ENCODE measurements at regions not wholly inside any gene's neighbourhood (a gene's known extent, or its start where the extent isn't known, plus 50 kb on each side); places are given as distances from the start of the nearest gene placed in this dataset.
A peak's percentile ranks its signal among the peaks of the same experiment; 100 is the strongest.
"Not testable (repeated sequence)": the region's sequence is repeated elsewhere in the genome, so short reads cannot be mapped to it uniquely, and the experiment has no call there.

DNA sequence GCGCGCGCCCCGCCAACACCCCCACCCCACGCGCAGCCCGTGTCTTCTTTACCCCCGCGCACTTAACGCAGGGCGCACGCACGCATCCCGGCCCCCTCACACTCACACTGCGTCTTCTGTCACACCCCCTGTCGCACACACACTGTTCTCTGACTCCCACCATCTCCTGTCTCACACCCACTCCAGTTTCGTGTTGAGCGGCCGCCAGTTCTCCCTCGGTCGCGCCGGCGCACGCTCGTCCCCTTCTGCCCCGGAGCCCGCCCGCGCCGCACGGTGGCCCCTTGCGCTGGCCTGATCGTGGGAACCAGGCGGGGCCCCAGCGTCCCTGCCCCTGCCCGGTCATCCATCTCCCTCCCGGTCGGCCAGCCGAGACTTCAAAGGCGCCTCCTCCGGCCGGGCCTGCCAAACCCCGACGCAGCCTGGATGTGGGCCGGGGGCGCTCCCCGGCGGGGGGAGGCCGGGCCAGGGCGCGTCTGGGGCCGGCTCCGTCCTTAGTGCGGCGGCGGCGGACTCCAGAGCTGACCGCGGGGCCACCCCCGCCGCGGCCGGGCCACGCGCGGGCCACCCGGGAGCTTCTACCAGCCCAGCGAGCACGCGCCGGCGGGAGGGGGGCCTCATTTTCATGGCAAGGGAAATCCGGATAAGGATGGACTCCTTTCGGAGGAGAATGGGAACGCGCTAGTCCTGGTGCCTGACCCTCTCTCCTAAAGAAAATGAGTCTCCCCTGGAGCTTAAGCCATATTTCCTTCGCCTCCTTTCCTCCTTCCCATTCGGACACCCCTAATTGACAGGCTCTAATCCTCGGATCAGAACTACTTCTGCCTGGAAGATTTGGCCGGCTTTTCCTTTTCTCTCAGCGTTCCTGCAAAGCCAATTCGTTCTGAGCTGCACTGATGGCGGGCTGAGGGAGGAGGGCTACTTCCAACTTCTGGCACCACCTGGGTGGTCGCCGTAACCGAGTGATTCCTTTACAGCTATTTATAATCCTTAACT is 82.0 kb upstream of the HMGA2 start:
- no peak for DNase-seq

DNA sequence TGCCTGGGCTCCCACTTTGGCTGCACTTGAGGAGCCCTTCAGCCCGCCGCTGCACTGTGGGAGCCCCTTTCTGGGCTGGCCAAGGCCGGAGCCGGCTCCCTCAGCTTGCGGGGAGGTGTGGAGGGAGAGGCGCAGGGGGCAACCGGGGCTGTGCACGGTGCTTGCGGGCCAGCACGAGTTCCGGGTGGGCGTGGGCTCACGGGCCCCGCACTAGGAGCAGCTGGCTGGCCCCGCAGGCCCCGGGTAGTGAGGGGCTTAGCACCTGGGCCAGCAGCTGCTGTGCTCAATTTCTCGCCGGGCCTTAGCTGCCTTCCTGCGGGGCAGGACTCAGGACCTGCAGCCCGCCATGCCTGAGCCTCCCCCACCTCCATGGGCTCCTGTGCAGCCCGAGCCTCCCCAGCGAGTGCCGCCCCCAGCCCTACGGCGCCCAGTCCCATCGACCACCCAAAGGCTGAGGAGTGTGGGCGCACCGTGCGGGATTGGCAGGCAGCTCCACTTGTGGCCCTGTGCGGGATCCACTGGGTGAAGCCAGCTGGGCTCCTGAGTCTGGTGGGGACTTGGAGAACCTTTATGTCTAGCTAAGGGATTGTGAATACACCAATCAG is 79.9 kb upstream of the HMGA2 start:
- DNase-seq = not testable (repeated sequence)

DNA sequence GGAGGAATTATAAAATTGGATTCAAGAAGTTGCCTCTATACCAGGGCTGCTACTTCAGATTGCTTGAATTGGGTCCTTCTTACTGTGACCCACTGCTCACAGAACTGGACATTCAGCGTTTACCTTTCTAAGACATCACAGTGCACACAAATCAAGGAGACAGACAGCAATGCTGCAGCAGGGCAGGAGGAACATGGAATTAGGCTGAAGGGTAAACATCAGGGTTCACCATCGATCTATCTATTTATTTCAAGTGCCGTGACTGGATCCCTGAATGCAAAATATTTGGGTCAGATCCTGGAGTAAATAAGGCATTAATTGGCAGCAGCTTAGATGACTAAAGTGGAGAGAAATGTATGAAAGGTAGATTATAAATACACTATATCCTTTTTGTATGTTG is 76.9 kb upstream of the HMGA2 start:
- DNase-seq = no peak

DNA sequence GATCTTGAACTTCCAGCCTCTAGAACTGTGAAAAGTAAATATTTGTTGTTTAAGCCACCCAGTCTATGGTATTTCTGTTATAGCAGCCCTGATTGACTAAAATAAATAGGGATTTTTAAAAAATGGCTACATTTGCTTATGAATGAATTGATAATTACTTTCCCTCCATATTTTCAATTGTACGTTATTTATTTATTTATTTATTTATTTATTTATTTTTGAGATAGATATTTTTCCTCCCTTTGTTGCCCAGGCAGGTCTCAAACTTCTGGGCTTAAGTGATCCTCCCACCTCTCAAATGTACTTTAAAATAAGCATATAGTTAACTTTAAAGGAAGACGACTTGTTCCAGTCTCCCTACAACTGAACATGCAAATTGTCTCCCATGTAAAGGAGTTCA is 76.0 kb upstream of the HMGA2 start:
- DNase-seq = no peak

DNA sequence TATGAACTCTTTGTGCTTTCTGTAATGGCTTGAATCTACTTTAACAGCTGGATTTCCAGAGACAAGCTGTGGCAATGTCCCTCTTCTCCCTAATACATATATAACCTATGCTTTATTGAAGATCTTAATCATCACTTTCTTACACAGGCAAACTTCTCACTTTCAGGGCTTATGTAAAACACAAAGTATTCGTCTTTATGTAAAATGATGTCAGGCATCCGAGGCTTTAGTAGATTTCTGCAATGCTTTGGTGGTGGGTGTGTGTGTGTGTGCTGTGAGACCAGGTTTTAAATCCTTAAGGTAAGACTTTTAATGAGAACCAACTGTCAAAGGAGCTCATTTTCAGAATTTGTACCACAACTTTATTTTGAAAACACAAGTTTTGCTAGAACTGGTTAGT is 70.0 kb upstream of the HMGA2 start:
- DNase-seq = no peak

DNA sequence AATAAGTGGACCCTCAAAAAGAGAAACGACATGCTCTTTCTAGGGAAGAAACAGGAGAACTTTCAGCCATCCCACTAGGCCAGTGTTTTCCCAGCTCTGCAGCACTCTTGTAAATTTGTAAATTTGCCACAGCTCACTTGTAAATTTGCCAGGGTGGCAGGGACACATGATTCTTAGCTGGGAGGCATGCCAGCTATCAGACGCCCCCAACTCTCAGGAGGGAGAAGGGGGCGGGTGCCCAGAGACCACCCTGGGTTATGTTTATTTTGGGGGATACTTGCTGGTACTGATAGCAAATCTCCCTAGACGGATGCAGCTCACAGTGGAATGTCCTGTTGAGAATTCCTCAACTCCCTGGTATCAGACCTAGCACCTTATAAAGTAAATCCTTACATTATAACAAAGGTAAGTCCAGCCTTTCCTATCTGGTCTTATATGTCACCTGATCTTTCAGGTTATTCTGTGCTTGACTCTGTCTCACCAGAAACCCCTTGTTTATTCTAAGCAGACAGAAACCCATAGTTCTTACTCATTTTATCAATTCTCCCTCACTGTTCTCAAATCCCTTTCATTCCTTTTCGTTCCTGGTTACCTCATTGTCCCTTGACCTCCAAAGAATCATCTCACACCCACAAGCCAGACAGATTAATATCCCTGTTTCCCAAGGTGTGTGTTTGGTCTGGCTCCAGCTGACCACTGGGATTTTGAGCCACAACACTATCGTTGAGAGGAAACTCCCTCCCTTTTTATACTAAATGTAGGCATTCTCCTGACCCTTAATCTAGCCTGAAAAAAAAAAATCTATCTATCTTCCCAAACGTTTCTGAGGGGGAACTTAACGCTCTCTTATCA is 69.3 kb upstream of the HMGA2 start:
- DNase-seq = no peak

DNA sequence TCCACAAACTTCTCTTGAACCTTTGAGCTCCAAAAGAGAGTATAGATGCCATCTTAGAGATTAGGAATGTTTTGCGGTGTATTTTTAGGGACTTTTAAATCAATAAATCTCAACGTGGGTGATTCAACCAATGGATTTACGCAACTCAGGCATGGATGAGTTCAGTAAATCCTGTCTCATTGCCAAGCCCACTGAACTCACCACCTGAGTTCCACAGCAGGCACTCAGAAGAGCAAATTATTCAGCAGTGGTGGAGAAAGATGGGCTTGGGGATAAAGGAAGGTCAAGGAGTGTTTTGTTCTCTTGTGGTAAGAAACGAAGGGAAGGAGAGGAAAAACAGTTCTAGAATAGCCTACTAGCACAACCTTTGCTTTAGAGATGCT is 68.7 kb upstream of the HMGA2 start:
- DNase-seq = no peak

DNA sequence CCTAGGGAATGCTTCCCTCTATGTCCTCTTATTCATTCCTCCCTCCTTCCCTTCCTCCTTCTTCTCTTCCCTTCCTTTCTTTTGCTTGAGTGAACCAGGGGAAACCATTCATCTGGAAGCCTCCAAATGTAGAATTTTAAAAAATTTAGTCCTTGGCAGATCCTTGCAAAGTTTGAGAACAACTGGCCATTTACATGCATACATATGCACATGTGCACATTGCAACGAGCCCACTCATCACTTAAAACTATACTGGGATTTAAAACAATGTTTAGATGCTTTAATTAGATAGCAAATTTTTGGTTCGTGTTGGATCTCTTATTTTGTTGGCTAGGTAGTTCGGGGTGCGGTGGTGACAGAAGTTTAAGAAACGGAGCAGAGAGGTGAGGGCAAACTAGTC is 68.0 kb upstream of the HMGA2 start:
- DNase-seq = no peak

DNA sequence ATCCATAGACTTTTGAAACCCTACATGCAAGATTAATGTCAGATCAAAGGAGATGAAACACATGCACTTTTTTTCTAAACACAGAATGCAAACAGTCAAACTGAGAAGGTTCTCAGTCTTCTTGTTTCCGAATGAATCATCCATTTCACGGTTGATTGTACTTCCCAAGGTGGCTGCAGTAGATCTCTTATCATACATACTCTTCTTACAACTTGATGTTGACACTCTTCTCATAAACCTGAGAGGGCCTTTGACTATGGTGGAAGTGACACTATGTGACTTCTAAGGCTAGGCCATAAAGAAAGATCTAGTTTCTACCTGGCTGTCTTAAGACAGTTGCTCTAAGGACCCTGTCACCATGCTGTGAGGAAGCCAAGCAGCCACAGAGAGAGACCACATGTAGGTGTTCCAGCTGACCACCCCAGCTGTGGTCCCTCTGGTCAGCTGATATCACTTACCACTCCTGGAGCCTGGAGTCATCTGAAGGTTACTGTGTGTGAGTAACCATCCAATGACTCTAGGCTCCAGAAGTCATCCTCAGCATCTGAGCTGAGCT is 67.2 kb upstream of the HMGA2 start:
- peak; percentile 47 for DNase-seq

DNA sequence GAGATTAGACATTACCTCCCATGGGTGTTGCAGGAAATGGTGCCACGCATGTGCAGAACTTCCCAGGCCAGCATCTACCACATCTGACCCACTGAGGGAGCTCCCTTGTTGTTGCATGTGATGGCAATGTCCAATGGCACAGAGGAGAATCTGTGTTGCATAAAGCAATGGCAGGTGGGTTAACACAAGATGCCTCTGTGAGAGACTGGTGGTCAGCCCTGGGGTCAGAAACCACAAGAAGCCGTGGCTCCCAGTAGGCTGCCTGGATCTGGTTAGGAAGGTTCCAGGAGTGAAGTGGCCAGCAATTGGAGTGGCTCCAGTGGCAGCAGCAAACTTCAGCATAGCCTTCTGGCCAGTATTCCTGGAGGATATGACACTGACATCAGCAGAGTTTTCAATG is 65.9 kb upstream of the HMGA2 start:
- no peak for DNase-seq

DNA sequence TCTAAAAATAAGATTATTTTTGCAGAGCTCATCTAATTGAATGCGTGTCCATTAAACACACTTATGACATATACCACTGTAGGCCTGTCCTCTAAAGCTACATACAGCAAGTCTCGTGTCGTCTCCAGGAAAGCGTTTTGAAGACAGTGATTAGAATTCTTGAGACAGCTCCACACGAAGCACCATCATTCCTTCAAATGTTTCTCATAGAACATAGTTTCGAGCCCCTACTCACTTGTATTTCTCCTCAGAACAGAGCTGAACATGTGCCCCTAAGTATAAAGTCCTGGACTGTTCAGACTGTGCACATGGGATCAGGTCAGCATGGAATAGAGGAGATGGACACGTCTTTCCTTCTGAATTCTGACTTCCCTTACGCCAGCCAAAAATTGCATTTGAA is 64.5 kb upstream of the HMGA2 start:
- DNase-seq = no peak

DNA sequence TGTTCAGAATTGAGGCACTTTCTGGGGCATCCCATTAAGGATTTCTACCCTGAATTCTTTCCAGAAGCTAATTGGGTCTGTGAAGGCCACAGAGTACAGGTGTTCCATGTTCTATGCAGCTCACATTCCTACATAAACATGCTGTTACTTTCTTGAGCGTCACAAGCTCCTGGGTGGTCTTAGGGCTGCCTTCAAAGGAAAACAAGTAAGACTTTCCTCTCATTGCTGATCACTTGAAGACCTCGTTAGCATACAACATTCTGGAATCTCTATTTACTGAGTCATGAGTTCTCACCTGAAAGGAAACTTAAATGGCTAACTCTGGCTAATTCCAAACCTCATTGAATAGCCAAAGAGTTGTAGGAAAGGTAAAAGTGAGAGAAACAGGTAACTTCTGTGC is 63.0 kb upstream of the HMGA2 start:
- DNase-seq = no peak

DNA sequence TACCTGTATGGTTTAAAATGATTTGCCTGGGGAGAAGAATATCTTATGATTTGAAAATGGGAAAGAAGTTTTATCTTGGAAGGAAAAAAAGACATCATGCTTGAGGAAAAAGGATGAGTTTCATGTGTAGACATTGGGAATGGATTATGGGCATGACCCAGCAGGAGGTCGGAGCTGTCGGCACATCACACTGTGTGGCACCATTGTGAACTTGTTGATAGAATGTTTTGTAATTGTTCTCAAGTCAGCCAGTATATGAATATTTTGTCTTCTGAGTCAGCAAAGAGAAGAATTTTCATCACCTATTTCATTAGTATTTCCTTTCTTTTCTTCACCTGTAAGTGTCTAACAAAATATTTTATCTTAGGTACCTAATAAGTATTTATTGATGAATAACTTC is 60.0 kb upstream of the HMGA2 start:
- DNase-seq = no peak

DNA sequence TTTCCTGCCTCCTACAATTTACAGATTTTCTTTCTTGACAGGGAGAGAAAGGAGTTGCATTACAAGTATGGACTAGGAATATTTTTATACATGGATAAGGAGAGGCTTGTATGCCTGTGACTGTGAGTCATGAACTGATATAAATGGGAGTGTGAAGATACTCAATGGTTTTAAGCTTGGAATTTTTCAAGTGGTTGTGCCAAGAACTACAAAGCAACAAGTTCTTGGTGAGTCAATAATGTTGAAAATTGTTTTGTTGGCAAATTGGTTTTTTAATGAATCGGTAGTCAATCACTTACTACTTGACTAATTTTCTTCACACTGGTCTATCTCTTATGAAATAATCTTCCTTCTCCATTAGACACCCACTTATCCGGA is 58.9 kb upstream of the HMGA2 start:
- DNase-seq = no peak

DNA sequence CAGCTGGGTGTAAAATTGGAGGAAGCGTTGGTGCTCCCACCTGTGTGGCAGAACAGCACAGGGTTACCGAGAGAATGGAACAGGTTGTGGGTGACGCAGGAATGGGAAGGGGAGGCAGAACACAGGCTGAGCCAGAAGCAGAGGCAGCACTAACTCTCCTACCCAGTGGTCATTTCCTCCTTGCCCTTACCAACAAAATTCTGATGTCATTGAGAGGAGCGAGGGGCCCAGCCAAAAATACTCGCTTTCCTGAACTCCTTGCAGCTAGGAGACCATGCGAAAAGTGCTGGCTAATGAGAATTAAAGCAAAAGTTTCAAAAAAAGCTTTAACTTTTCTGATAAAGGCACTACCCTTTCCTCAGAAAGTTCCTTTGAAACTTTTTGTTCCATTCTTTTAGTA is 54.4 kb upstream of the HMGA2 start:
- DNase-seq = no peak

Data from stimulated activated CD4-positive, alpha-beta T cell treated with anti-CD3 and anti-CD28 coated beads, Interleukin-1b, Interleukin-23, amount 100 ng/mL, for 48 hours (primary cell).